ENCODE measurements at regions not wholly inside any gene's neighbourhood (a gene's known extent, or its start where the extent isn't known, plus 50 kb on each side); places are given as distances from the start of the nearest gene placed in this dataset.

DNA sequence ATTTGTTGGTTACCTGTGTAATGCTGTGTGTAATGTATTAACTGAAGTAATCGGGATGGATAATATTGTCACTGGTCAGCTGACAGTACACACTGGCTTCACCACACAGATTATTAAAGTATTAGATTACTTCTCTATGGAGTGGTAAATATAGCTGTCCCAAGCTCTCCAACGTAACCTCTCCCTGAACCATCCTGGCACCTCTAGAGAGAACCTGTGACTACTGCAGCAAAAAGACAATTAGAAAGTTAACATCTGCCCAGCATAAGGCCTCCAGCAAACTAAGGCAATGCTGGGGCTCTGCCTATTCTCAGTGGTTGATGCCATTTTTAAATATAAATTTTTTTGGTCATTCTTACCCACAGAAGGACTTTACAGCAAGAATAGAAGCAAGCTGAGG, 351.3 kb downstream of the GPD2 start:
- TF ChIP-seq POLR2A (IDR thresholded peaks at IDR 0.05), result no peak
- TF ChIP-seq, protein P1, sequence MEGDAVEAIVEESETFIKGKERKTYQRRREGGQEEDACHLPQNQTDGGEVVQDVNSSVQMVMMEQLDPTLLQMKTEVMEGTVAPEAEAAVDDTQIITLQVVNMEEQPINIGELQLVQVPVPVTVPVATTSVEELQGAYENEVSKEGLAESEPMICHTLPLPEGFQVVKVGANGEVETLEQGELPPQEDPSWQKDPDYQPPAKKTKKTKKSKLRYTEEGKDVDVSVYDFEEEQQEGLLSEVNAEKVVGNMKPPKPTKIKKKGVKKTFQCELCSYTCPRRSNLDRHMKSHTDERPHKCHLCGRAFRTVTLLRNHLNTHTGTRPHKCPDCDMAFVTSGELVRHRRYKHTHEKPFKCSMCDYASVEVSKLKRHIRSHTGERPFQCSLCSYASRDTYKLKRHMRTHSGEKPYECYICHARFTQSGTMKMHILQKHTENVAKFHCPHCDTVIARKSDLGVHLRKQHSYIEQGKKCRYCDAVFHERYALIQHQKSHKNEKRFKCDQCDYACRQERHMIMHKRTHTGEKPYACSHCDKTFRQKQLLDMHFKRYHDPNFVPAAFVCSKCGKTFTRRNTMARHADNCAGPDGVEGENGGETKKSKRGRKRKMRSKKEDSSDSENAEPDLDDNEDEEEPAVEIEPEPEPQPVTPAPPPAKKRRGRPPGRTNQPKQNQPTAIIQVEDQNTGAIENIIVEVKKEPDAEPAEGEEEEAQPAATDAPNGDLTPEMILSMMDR (IDR thresholded peaks at IDR 0.05), result no peak
- TF ChIP-seq POLR2AphosphoS5 (IDR thresholded peaks at IDR 0.05), result no peak
